ENCODE measurements at regions not wholly inside any gene's neighbourhood (a gene's known extent, or its start where the extent isn't known, plus 50 kb on each side); places are given as distances from the start of the nearest gene placed in this dataset.

GRCh38 chr3:124420392-124420791, 309.9 kb upstream of the UMPS start:
- no peak for DNase-seq

GRCh38 chr3:124422805-124423204, 307.4 kb upstream of the UMPS start:
- DNase-seq: no peak

- DNase-seq: no peak
Observed at GRCh38 chr3:124424396-124424795, 305.9 kb upstream of the UMPS start.

GRCh38 chr3:124425972-124426371, 304.3 kb upstream of the UMPS start:
- no peak for DNase-seq

- DNase-seq: no peak
Observed at GRCh38 chr3:124428372-124429128, 301.7 kb upstream of the UMPS start.

- no peak for DNase-seq
Observed at GRCh38 chr3:124429129-124429815, 301.0 kb upstream of the UMPS start.

- no peak for DNase-seq
Observed at GRCh38 chr3:124431331-124431994, 298.8 kb upstream of the UMPS start.

- DNase-seq: no peak
Observed at GRCh38 chr3:124434176-124434575, 296.1 kb upstream of the UMPS start.

GRCh38 chr3:124435467-124435866, 294.8 kb upstream of the UMPS start:
- DNase-seq: no peak

GRCh38 chr3:124438813-124439212, 291.4 kb upstream of the UMPS start:
- no peak for DNase-seq

- no peak for DNase-seq
Observed at GRCh38 chr3:124439603-124440002, 290.6 kb upstream of the UMPS start.

- DNase-seq: no peak
Observed at GRCh38 chr3:124441766-124442165, 288.5 kb upstream of the UMPS start.

GRCh38 chr3:124442463-124442862, 287.8 kb upstream of the UMPS start:
- DNase-seq: no peak

GRCh38 chr3:124443446-124443845, 286.8 kb upstream of the UMPS start:
- no peak for DNase-seq

GRCh38 chr3:124444075-124444474, 286.2 kb upstream of the UMPS start:
- no peak for DNase-seq

GRCh38 chr3:124444896-124445295, 285.4 kb upstream of the UMPS start:
- no peak for DNase-seq

- DNase-seq: no peak
Observed at GRCh38 chr3:124447845-124448244, 282.4 kb upstream of the UMPS start.

GRCh38 chr3:124448954-124449353, 281.3 kb upstream of the UMPS start:
- DNase-seq: no peak

- no peak for DNase-seq
Observed at GRCh38 chr3:124450366-124450765, 279.9 kb upstream of the UMPS start.

GRCh38 chr3:124451630-124452317, 278.5 kb upstream of the UMPS start:
- no peak for DNase-seq

GRCh38 chr3:124453189-124453588, 277.1 kb upstream of the UMPS start:
- no peak for DNase-seq

- no peak for DNase-seq
Observed at GRCh38 chr3:124455891-124456290, 274.4 kb upstream of the UMPS start.

- no peak for DNase-seq
Observed at GRCh38 chr3:124456506-124456905, 273.7 kb upstream of the UMPS start.
